HepG2 (cell line): ENCODE measurements at regions not wholly inside any gene's neighbourhood (a gene's known extent, or its start where the extent isn't known, plus 50 kb on each side); places are given as distances from the start of the nearest gene placed in this dataset.

Source experiments
- ATAC-seq: fragments of 200-7000 bp; cut with Tn5 transposase; 3 replicates; pipeline ENCODE4 v1.9.1; 2020; ENCODE audit warnings: mild to moderate bottlenecking, moderate library complexity
- BruUV-seq: library from RNA; stranded (reverse); fragments of 400-500 nt; replicated peaks from 2 replicates; lab custom pipeline; 2021; lab: Mats Ljungman, UMichigan
- CTCF ChIA-PET: fragments of 300-600 bp; formaldehyde crosslinking; extraction: SDS; loops from one replicate; lab custom pipeline; 2021; ENCODE audit warnings: low total read pairs, inconsistent platforms, low intra/inter-chr PET ratio; lab: Yijun Ruan, JAX
- POLR2A ChIA-PET: fragments of 350-600 bp; sonication (Branson Sonifier 250); formaldehyde crosslinking; loops from one replicate; lab custom pipeline; 2020; ENCODE audit warnings: antibody characterized with exemption, inconsistent platforms; lab: Yijun Ruan, JAX
- DNase-seq: peaks from one replicate; pipeline ENCODE4 v3.0.0-alpha.2; 2015; ENCODE audit warnings: low spot score
- FAIRE-seq: peaks from 3 replicates; lab custom pipeline; 2011; peaks lifted over from hg19 to GRCh38; lab: Jason Lieb, UNC
- H2AFZ ChIP-seq: one replicate; pipeline ENCODE4 v1.6.1; 2011; ENCODE audit warnings: low read length, inconsistent platforms
- H3K27ac ChIP-seq: fragments of 300-600 bp; 3 replicates; pipeline ENCODE4 v1.8.0; 2011; ENCODE audit warnings: mixed run types, mild to moderate bottlenecking, mixed read lengths, low read length, inconsistent platforms; ENCODE audit not compliant: insufficient read depth; ENCODE audit errors: extremely low read length
- H3K27me3 ChIP-seq, 2 experiments: fragments of 200-600 bp in 1 of 2; 2 replicates in 1 of 2; 3 replicates in 1 of 2; pipeline versions ENCODE4 v1.6.0 to v1.8.0; 2011; ENCODE audit warnings: low read length in 2 of 2, mild to moderate bottlenecking in 2 of 2, moderate library complexity in 2 of 2, inconsistent platforms in 1 of 2; ENCODE audit not compliant: insufficient read depth in 2 of 2, control insufficient read depth in 1 of 2
- H3K36me3 ChIP-seq, 2 experiments: fragments of 200-600 bp in 1 of 2; replicated peaks in 1 of 2; 2 replicates in 1 of 2; 3 replicates in 1 of 2; pipeline versions ENCODE4 v1.5.1 to v1.8.0; 2011; ENCODE audit warnings: low read length in 2 of 2, inconsistent platforms in 1 of 2; ENCODE audit not compliant: insufficient read depth in 2 of 2, control insufficient read depth in 1 of 2
- H3K4me1 ChIP-seq: 2 replicates; pipeline ENCODE4 v1.5.1; 2012; ENCODE audit warnings: low read length, inconsistent platforms; ENCODE audit not compliant: insufficient read depth
- H3K4me2 ChIP-seq: 2 replicates; pipeline ENCODE4 v1.6.0; 2011; ENCODE audit warnings: low read depth, low read length, inconsistent platforms
- H3K4me3 ChIP-seq, 3 experiments: fragments of 200-600 bp in 1 of 3; sonication (generic), shearing (Covaris generic) in 1 of 3; replicated peaks in 1 of 3; 2 replicates each; pipeline ENCODE4 v1.5.1; 2011 to 2016; ENCODE audit warnings: low read length in 3 of 3, inconsistent platforms in 2 of 3, low read depth in 2 of 3, mild to moderate bottlenecking in 2 of 3, control low read depth in 1 of 3, mixed read lengths in 1 of 3; ENCODE audit not compliant: insufficient read depth in 1 of 3
- H3K79me2 ChIP-seq: one replicate; pipeline ENCODE4 v1.6.1; 2011; ENCODE audit warnings: low read length, inconsistent platforms; ENCODE audit not compliant: insufficient read depth
- H3K9ac ChIP-seq: 2 replicates; pipeline ENCODE4 v1.6.0; 2011; ENCODE audit warnings: mild to moderate bottlenecking, low read depth, low read length, inconsistent platforms; ENCODE audit not compliant: insufficient read depth
- H3K9me3 ChIP-seq: 2 replicates; pipeline ENCODE4 v1.5.1; 2012; ENCODE audit warnings: mild to moderate bottlenecking, low read length
- H4K20me1 ChIP-seq: 2 replicates; pipeline ENCODE4 v1.6.0; 2011; ENCODE audit warnings: inconsistent platforms, mild to moderate bottlenecking, low read length, moderate library complexity; ENCODE audit not compliant: insufficient read depth
- CEBPG ChIP-seq: IDR thresholded peaks from 2 replicates; pipeline ENCODE4 v1.6.1; 2016
- FOSL1 ChIP-seq: sonication (generic); formaldehyde crosslinking; IDR thresholded peaks from 2 replicates; pipeline ENCODE4 v1.9.0; 2021; ENCODE audit warnings: missing genetic modification reagents, borderline replicate concordance
- HBP1 ChIP-seq: IDR thresholded peaks from 2 replicates; pipeline ENCODE4 v1.6.1; 2016; ENCODE audit warnings: low read depth, control low read depth
- HOXA5 ChIP-seq: sonication (generic); formaldehyde crosslinking; IDR thresholded peaks from 2 replicates; pipeline ENCODE4 v1.4.0; 2020; ENCODE audit warnings: missing genetic modification reagents
- RAD51 ChIP-seq: fragments of 450-650 bp; IDR thresholded peaks from 2 replicates; pipeline ENCODE4 v1.6.1; 2016; ENCODE audit warnings: borderline replicate concordance
- SP140L ChIP-seq: sonication (generic); formaldehyde crosslinking; IDR thresholded peaks from 2 replicates; pipeline ENCODE4 v1.4.0; 2020; ENCODE audit warnings: missing genetic modification reagents, borderline replicate concordance
- THRA ChIP-seq: sonication (generic); formaldehyde crosslinking; IDR thresholded peaks from 2 replicates; pipeline ENCODE4 v1.4.0; 2020; ENCODE audit warnings: missing genetic modification reagents, borderline replicate concordance
- UBTF ChIP-seq: sonication (generic); formaldehyde crosslinking; IDR thresholded peaks from 2 replicates; pipeline ENCODE4 v1.4.0; 2020; ENCODE audit warnings: mild to moderate bottlenecking, missing genetic modification reagents
- ZFP90 ChIP-seq: sonication (generic); formaldehyde crosslinking; IDR thresholded peaks from 2 replicates; pipeline ENCODE4 v1.8.0; 2022; ENCODE audit warnings: missing genetic modification reagents, mild to moderate bottlenecking, inconsistent platforms, borderline replicate concordance
- ZIK1 ChIP-seq: sonication (generic); formaldehyde crosslinking; IDR thresholded peaks from 2 replicates; pipeline ENCODE4 v1.5.0; 2020; ENCODE audit warnings: mild to moderate bottlenecking, low read depth, missing genetic modification reagents, borderline replicate concordance
- ZNF180 ChIP-seq: sonication (generic); formaldehyde crosslinking; IDR thresholded peaks from 2 replicates; pipeline ENCODE4 v1.4.0; 2020; ENCODE audit warnings: low read depth, missing genetic modification reagents, borderline replicate concordance
- ZNF367 ChIP-seq: sonication (generic); formaldehyde crosslinking; IDR thresholded peaks from 2 replicates; pipeline ENCODE4 v1.4.0; 2020; ENCODE audit warnings: missing genetic modification reagents, borderline replicate concordance
- WGBS: methylation state at CpG from one replicate; pipeline ENCODE4 v1.1.6; 2017; ENCODE audit warnings: low lambda C conversion rate; 5-methylcytosine and 5-hydroxymethylcytosine counted together
- in situ Hi-C: cut with HindIII; loops from 2 replicates; pipeline ENCODE4 v1.10.0; 2017; ENCODE audit warnings: low pct_unique_long_range_greater_than_20kb; ENCODE audit not compliant: extremely low pct_ligation_motif_present
- intact Hi-C: fragments of 100-400 bp; cut with micrococcal nuclease; formaldehyde crosslinking; loops from one replicate; pipeline ENCODE4 v1.10.0; 2022; ENCODE audit not compliant: unreplicated experiment

GRCh38 chr5:118555727-118556126 lies 432.6 kb downstream of the DTWD2 start:
- H3K4me1 ChIP-seq: no peaks in the 10 kb centered on the region
- whole genome bisulfite sequencing: 0% methylated on average over 2 of the region's 2 CpGs
- in situ Hi-C loops: no loop called here
- TF ChIP-seq SP140L (CRISPR knock-in tag): no peak
- no peak for TF ChIP-seq ZIK1 (CRISPR knock-in tag)
- TF ChIP-seq HBP1 (CRISPR knock-in tag): no peak
- no peak for TF ChIP-seq RAD51
- no peak for TF ChIP-seq ZNF367
- TF ChIP-seq CEBPG (CRISPR knock-in tag): no peak
- TF ChIP-seq ZNF180 (CRISPR knock-in tag): no peak
- no peak for TF ChIP-seq FOSL1
- no peak for TF ChIP-seq UBTF (CRISPR knock-in tag)
- TF ChIP-seq THRA (CRISPR knock-in tag): no peak
- TF ChIP-seq HOXA5 (CRISPR knock-in tag): no peak
- TF ChIP-seq ZFP90: no peak
- TF ChIP-seq, all 625 proteins: peak for 0
- H3K79me2 ChIP-seq: no peaks in the 10 kb centered on the region
- ChIA-PET CTCF (no interaction called here), POLR2A (no interaction called here)
- no peaks in the 10 kb centered on the region; a peak in 1 of 5 replicates for H3K27me3 ChIP-seq
- H3K36me3 ChIP-seq: no peaks in the 10 kb centered on the region
- no peak overlapping the region for H3K9ac ChIP-seq
- no peak for FAIRE-seq
- no peaks in the 10 kb centered on the region for H4K20me1 ChIP-seq
- no peak overlapping the region for H3K4me2 ChIP-seq
- no peaks in the 10 kb centered on the region for H3K9me3 ChIP-seq
- intact Hi-C loops: no loop called here
- BruUV-seq: no TSS peak
- H3K27ac ChIP-seq: no peak overlapping the region
- no peak for DNase-seq
- no peak for ATAC-seq
- no peak overlapping the region for H2AFZ ChIP-seq
- H3K4me3 ChIP-seq: no peak overlapping the region
